GM12892 (cell line): ENCODE measurements at regions not wholly inside any gene's neighbourhood (a gene's known extent, or its start where the extent isn't known, plus 50 kb on each side); places are given as distances from the start of the nearest gene placed in this dataset.

Experiments
- POLR2A ChIP-seq: IDR thresholded peaks from 2 replicates; pipeline ENCODE4 v1.6.1; 2011; ENCODE audit warnings: low read depth, low read length, control low read depth
- POLR2AphosphoS5 ChIP-seq: IDR thresholded peaks from 2 replicates; pipeline ENCODE4 v1.6.1; 2011; ENCODE audit warnings: low read depth, low read length, control low read depth
- TAF1 ChIP-seq: IDR thresholded peaks from 2 replicates; pipeline ENCODE4 v1.6.1; 2011; ENCODE audit warnings: low read depth, mild to moderate bottlenecking, control low read depth, low read length, borderline replicate concordance

- TF ChIP-seq POLR2A (no peak), POLR2AphosphoS5 (no peak), TAF1 (no peak)
These were observed 403.6 kb downstream of the MN1 start for GRCh38 chr22:27397954-27398342.
